NCI-H69 (cell line): ENCODE measurements at regions not wholly inside any gene's neighbourhood (a gene's known extent, or its start where the extent isn't known, plus 50 kb on each side); places are given as distances from the start of the nearest gene placed in this dataset.
A peak's percentile ranks its signal among the peaks of the same experiment; 100 is the strongest.

Experiments used
- DNase-seq: peaks from one replicate; lab custom pipeline; 2025; lab: John Stamatoyannopoulos, UW

- no peak for DNase-seq
Observed at GRCh38 chr5:51908215-51908614, 525.0 kb downstream of the ISL1 start.

- no peak for DNase-seq
Observed at GRCh38 chr5:51944500-51945125, 561.4 kb downstream of the ISL1 start.

DNA sequence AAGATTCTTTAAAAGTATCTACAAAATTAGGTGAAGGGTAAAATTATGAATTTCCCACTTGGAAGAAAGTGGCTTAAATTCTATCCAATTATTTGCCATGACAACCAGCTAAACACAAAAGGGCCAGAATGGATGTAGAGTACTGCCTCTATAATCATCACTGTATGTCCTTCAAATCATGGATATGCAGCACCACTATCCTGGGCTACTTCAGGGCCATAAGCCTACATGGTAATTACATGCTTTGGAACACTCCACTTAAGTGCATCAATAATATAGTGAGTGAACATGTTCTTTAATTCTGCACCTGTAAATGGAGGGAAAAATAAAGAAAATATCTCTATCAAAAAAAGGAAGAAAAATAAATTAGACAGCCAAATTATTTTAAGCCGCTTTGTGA lies 575.2 kb downstream of the ISL1 start:
- peak; percentile 92 for DNase-seq

GRCh38 chr5:51960617-51961121 lies 577.4 kb downstream of the ISL1 start:
- peak; percentile 85 for DNase-seq

- DNase-seq = peak; percentile 85
Observed at GRCh38 chr5:51961154-51961562, 577.9 kb downstream of the ISL1 start.

DNA sequence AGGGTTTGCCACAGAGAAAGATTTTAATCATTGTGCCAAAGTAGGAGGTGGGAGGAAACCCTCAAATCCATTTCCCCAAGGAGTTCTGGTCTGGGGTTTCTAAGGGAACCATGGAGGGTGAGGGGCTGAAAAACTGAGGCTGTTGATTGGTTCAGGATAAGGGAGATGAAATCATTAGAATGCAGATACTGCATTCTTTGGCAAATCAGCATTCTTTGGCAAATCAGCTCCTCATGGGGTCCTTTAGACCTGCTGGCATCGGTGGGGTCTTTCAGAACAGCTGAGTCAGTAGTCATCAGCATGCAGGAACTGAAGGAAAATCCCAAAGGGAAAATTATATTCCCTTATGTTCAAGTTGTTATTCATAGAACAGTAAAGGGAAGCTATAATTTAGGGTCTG lies 585.5 kb downstream of the ISL1 start:
- peak; percentile 93 for DNase-seq

DNA sequence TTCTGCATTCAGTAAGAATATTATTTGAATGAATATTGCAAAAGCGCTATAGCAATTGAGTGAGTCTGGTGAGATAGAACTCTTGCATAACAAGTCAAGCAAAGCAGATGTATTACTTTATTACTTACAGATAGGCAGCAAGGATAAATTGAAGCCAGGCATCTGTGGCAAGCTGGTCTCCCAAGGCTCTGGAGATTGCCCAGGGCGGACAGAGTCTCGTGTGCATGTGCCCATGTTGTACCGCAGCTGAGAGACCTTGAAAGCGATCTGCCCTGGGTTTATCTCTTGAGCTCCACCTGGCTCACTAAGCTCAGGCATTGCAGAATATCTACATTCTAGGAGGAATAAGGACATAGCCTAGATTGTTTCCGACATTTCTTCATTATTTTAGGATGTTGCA lies 591.6 kb downstream of the ISL1 start:
- no peak for DNase-seq

- DNase-seq = no peak
Observed at GRCh38 chr5:51977014-51977413, 593.8 kb downstream of the ISL1 start.

DNA sequence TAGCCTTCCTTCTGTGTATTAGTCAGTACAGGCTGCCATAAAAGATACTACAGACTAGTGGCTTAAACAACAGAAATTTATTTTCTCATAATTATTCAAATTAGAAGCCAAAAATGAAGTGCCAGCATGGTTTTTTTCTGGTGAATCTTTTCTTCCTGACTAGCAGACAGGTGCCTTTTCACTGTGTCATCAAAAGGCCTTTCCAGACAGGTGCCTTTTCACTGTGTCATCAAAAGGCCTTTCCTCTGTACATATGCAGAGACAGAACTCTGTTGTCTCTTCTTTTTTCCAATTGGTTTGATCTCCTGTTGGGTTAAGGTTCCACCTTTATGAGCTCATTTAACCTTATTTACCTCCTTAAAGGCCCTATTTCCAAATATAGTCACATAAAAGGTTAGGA lies 599.9 kb downstream of the ISL1 start:
- peak; percentile 67 for DNase-seq

- DNase-seq = peak; percentile 79
Observed at GRCh38 chr5:51986733-51987132, 603.5 kb downstream of the ISL1 start.

- no peak for DNase-seq
Observed at GRCh38 chr5:51987239-51987638, 604.0 kb downstream of the ISL1 start.

DNA sequence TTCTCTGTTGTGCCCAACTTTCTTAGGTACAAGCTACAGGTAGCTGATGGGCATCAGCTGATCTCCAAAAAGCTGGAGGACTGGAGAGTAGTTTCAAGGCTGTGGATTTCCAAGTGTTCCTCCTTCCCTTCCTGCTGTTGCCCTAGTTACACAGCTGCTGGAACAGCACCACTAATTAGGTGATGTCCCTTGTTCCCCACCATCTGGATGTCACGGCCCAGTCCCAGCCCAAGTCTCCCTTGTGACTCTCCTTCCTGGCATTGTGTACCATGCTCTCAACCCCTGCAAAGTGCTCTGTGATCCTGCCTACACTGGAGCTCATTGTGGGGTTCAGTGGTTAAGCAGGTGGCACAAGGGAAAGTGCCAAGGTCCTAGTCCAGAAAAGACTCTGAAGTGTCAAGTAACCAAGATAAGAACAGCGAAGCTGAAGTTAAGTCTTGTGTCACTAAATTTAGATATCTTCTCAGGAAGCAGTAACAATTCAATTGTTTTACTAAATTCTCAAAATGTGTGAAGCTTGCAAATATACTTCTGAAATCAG lies 604.5 kb downstream of the ISL1 start:
- peak; percentile 96 for DNase-seq

DNA sequence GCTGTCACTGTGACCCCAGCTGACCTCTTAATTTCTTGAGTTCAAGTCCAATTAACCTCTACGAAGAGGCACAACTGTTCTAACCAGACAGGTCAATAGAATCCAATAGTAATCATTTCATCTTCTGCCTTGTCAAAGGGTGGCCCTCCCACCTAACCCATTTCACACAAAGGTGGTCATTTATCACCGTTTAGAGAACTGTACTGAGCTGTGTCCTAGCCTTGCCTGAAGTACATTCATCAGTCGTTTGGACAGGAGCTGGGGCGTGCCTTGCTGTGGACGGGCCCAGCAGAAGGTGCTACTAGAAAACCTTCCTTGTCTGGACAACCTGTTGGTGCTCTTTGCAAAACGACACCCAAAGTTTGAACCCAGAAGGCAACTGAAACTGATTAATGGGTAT lies 605.4 kb downstream of the ISL1 start:
- DNase-seq = peak; percentile 96

DNA sequence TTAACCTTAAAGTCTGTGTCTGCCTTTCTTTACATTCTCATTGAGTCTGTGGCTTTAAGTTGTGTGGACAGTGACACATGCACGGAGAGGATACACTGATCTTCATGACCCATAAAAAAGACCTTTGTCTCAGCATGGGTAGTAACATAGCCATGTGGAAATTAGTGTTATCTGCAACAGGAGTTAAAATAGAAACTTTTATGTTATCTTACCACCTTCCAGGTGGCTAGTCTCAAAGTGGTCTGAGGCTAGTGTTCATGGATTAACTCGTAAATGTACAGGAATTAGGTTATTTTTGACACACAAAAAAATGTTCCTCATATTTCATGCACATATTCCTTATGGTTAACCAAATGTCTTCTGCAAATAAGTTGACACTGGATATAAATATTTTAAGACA lies 607.0 kb downstream of the ISL1 start:
- DNase-seq = peak; percentile 39

DNA sequence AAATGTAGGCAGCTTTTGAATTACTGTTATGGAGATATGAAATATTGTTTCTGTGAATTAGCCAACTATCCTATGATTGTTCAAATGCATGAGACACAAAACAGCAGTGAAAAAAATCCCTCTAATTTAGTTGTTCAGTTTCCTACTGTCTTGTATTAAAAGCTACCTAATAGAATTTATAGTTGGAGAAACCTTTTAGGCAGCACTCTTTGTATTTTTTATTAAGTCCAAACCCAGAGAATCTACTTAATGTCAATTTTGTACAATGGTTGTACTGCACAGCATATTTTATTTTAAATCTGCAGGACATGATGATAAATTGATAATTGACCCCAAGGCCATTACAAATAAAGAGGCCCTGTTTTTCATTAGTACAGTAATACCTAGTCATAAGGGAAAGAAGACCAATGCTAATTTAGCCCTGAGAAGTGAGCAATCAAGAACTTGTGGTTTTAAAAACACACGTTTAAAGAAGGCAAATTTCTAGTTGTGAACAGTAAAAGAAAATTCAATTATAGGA lies 607.5 kb downstream of the ISL1 start:
- no peak for DNase-seq

- no peak for DNase-seq
Observed at GRCh38 chr5:51991940-51992339, 608.7 kb downstream of the ISL1 start.

DNA sequence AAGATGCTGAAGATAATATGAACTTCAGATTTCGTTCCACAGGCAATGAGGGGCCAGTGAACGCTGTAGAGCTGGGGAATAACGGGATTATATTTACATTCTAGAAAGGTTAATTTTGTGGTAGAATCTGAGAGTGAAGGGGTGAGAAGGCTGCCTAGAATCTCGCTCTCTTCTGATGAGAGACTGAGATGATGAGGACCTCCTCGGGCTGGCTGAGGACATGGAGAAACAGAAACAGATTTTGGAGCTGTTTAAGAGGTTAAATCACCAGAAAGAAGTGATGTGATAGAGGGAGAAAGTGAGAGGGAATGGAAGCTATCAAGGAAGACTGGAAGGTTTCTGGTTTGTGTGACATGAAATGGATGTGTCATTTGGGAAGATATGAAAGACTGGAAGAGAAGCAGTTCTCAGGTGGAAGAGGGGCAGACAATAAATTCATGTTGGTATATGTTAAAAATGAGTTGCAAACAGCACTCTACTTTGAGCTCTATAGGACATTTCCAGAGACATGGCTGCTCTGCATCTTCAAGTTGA lies 612.6 kb downstream of the ISL1 start:
- DNase-seq = no peak

DNA sequence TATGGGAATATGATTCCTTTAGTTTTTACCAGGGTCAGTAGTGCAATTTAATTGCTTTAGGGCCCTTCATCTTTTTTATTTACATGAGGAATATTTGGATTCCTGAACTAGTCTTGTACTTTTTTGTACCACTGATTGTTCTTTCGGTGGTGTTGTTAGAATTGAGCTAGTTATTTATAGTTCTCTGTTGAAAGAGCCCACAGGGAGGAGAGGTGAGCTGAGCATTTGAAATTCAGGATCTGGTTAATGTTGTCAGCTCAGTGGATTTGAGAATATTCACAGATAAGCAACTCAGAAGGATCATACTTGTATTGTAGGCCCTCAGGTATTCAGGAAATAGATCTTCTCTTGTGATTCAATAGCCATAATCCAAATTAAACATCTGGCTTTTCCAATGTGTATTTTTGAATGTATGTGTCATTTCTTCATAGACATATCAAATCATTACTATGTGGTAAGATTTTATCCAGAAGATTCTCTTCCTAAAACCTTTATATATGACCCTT lies 613.2 kb downstream of the ISL1 start:
- DNase-seq = peak; percentile 26

GRCh38 chr5:51997500-51997899 lies 614.3 kb downstream of the ISL1 start:
- DNase-seq = no peak

DNA sequence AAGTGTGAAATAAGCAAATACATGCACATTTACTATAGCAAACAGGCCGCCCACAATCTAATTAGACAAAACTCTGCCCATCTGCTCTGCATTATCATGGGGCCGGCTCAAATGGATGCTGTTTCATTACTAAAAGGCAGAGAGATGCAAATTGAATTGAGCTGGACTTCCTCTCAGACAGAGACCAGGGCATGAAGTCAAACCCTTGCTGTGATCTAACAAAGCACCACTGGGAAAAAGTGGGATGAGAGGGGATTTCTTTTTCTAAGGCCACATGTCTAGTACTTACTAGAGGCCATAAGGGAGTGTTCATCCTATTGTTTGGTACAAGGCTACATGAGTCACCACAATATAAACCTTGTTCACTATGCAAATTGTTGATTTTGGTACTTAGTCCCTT lies 614.7 kb downstream of the ISL1 start:
- peak; percentile 99 for DNase-seq

GRCh38 chr5:52007230-52007858 lies 624.1 kb downstream of the ISL1 start:
- peak; percentile 92 for DNase-seq

DNA sequence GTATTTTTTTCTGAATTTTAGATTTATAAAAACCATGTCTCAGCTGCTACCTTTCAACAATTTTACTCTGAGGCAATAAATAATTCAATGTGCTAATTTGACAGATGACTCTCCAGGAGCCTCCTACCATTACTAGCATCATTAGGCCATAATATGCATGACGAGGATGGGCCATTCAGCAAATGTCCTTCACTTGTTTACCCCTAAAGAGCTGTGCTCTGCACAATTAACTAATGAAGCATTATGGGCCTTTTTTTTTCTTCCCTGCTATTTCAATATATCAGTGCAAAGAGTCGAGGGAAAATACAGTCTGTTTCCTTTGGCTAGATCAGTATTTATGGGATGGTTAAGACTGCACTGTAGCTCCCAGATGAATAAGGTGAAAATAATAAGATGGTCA lies 627.2 kb downstream of the ISL1 start:
- DNase-seq = peak; percentile 88

- DNase-seq = peak; percentile 99
Observed at GRCh38 chr5:52013523-52013922, 630.3 kb downstream of the ISL1 start.
